ENCODE measurements at regions not wholly inside any gene's neighbourhood (a gene's known extent, or its start where the extent isn't known, plus 50 kb on each side); places are given as distances from the start of the nearest gene placed in this dataset.

- no peak for DNase-seq (ENCODE audit: low spot score)
These were observed 60.1 kb upstream of the ITGA1 start for GRCh38 chr5:52727576-52727975.

GRCh38 chr5:52728224-52728623 lies 59.5 kb upstream of the ITGA1 start:
- DNase-seq (ENCODE audit: low spot score), result no peak

GRCh38 chr5:52728686-52729085 lies 59.0 kb upstream of the ITGA1 start:
- no peak for DNase-seq (ENCODE audit: low spot score)

- no peak for DNase-seq (ENCODE audit: low spot score)
These were observed 56.3 kb upstream of the ITGA1 start for GRCh38 chr5:52731274-52732027.

- DNase-seq (ENCODE audit: low spot score), result no peak
These were observed 53.2 kb upstream of the ITGA1 start for GRCh38 chr5:52734557-52734956.

- no peak for DNase-seq (ENCODE audit: low spot score)
These were observed 52.6 kb upstream of the ITGA1 start for GRCh38 chr5:52735139-52735538.
